ENCODE measurements at regions not wholly inside any gene's neighbourhood (a gene's known extent, or its start where the extent isn't known, plus 50 kb on each side); places are given as distances from the start of the nearest gene placed in this dataset.

GRCh38 chr5:14983666-14984441 is 112.3 kb upstream of the ANKH start:
- TF ChIP-seq, protein P1, sequence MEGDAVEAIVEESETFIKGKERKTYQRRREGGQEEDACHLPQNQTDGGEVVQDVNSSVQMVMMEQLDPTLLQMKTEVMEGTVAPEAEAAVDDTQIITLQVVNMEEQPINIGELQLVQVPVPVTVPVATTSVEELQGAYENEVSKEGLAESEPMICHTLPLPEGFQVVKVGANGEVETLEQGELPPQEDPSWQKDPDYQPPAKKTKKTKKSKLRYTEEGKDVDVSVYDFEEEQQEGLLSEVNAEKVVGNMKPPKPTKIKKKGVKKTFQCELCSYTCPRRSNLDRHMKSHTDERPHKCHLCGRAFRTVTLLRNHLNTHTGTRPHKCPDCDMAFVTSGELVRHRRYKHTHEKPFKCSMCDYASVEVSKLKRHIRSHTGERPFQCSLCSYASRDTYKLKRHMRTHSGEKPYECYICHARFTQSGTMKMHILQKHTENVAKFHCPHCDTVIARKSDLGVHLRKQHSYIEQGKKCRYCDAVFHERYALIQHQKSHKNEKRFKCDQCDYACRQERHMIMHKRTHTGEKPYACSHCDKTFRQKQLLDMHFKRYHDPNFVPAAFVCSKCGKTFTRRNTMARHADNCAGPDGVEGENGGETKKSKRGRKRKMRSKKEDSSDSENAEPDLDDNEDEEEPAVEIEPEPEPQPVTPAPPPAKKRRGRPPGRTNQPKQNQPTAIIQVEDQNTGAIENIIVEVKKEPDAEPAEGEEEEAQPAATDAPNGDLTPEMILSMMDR (IDR thresholded peaks at IDR 0.05; ENCODE audit: control extremely low read depth, extremely low read depth, low read depth, missing control alignments): no peak
- CTCF ChIA-PET: interaction anchor here (2.8 to 7.4 kb wide), 2 partner anchors 18 to 256 kb away, joined by 9 to 53 read pairs; no protein-coding TSS in a partner anchor
- POLR2A ChIA-PET: no interaction called here
- no peak for DNase-seq (ENCODE audit: extremely low spot score)

- CTCF ChIA-PET: interaction anchor here (0.7 to 1.5 kb wide), 4 partner anchors 12 to 23 kb away, joined by 3 to 6 read pairs (median 4); no protein-coding TSS in a partner anchor
- POLR2A ChIA-PET: no interaction called here
- TF ChIP-seq, protein P1 (IDR thresholded peaks at IDR 0.05; ENCODE audit: control extremely low read depth, extremely low read depth, low read depth, missing control alignments): no peak
- DNase-seq (ENCODE audit: extremely low spot score): no peak
Observed at GRCh38 chr5:14980698-14981097, 109.1 kb upstream of the ANKH start.

- TF ChIP-seq, protein P1 (IDR thresholded peaks at IDR 0.05; ENCODE audit: control extremely low read depth, extremely low read depth, low read depth, missing control alignments): no peak
- CTCF ChIA-PET: interaction anchor here (1.0 to 1.2 kb wide), 2 partner anchors 20 to 26 kb away, joined by 3 read pairs; no protein-coding TSS in a partner anchor
Observed at GRCh38 chr5:14977058-14977685, 105.6 kb upstream of the ANKH start.

GRCh38 chr5:14976486-14976885 is 104.9 kb upstream of the ANKH start:
- TF ChIP-seq, protein P1 (IDR thresholded peaks at IDR 0.05; ENCODE audit: control extremely low read depth, extremely low read depth, low read depth, missing control alignments): no peak
- CTCF ChIA-PET: interaction anchor here (1.0 to 1.5 kb wide), 3 partner anchors 9 to 14 kb away, joined by 3 to 6 read pairs (median 3); no protein-coding TSS in a partner anchor
- POLR2A ChIA-PET: no interaction called here
- DNase-seq (ENCODE audit: extremely low spot score): no peak

More at GRCh38 chr5:14977058-14977685, 105.6 kb upstream of the ANKH start:
- POLR2A ChIA-PET: no interaction called here
- no peak for DNase-seq (ENCODE audit: extremely low spot score)

DNA sequence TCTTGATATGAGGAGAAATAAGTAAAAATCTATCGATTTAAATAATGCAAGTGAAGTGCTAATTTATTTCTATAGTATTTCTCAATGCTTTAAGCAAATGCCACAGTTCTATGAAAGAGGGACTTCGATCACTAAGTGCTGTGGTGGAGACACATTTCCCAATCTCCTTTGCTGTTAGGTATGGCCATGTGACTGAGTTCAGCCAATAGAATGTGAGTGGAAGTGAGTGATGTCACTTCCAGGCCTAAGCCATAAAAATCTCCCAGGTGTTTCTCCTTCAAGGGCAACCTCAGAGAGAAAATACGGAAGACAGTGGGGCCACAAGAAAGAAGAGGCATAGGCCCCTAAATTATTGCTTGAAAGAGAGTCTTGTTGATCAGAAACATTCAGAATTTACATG is 100.3 kb upstream of the ANKH start:
- DNase-seq (ENCODE audit: extremely low spot score): no peak
- ChIA-PET CTCF (no interaction called here), POLR2A (no interaction called here)
- TF ChIP-seq, protein P1 (IDR thresholded peaks at IDR 0.05; ENCODE audit: control extremely low read depth, extremely low read depth, low read depth, missing control alignments): no peak

GRCh38 chr5:14968796-14969195 is 97.2 kb upstream of the ANKH start:
- no peak for DNase-seq (ENCODE audit: extremely low spot score)
- ChIA-PET POLR2A (no interaction called here), CTCF (interaction anchor here (0.8 to 1.9 kb wide), 4 partner anchors 11 to 34 kb away, joined by 3 to 6 read pairs (median 4); no protein-coding TSS in a partner anchor)
- TF ChIP-seq, protein P1 (IDR thresholded peaks at IDR 0.05; ENCODE audit: control extremely low read depth, extremely low read depth, low read depth, missing control alignments): no peak

Data from GM10248 (cell line).